ENCODE measurements at regions not wholly inside any gene's neighbourhood (a gene's known extent, or its start where the extent isn't known, plus 50 kb on each side); places are given as distances from the start of the nearest gene placed in this dataset.

- TF ChIP-seq CTCF (IDR thresholded peaks at IDR 0.05), result no peak
Observed at GRCh38 chr2:234189786-234190300, 139.3 kb downstream of the SPP2 start.

- no peak for TF ChIP-seq CTCF (IDR thresholded peaks at IDR 0.05)
Observed at GRCh38 chr2:234189230-234189629, 138.7 kb downstream of the SPP2 start.

- TF ChIP-seq CTCF (IDR thresholded peaks at IDR 0.05), result no peak
Observed at GRCh38 chr2:234187646-234188174, 137.2 kb downstream of the SPP2 start.

GRCh38 chr2:234181121-234181520 lies 130.6 kb downstream of the SPP2 start:
- no peak for TF ChIP-seq CTCF (IDR thresholded peaks at IDR 0.05)

- TF ChIP-seq CTCF (IDR thresholded peaks at IDR 0.05), result no peak
Observed at GRCh38 chr2:234179031-234179363, 128.5 kb downstream of the SPP2 start.

- TF ChIP-seq CTCF (IDR thresholded peaks at IDR 0.05), result no peak
Observed at GRCh38 chr2:234178330-234179030, 128.0 kb downstream of the SPP2 start.

- no peak for TF ChIP-seq CTCF (IDR thresholded peaks at IDR 0.05)
Observed at GRCh38 chr2:234175649-234176048, 125.1 kb downstream of the SPP2 start.
